ENCODE measurements at regions not wholly inside any gene's neighbourhood (a gene's known extent, or its start where the extent isn't known, plus 50 kb on each side); places are given as distances from the start of the nearest gene placed in this dataset.

GRCh38 chr5:35438288-35438687 lies 179.4 kb upstream of the SPEF2 start:
- Histone ChIP-seq H2BK120ac (replicated peaks; ENCODE audit: low read depth, low read length) (no peak overlapping the region), H4K91ac (replicated peaks; ENCODE audit: insufficient read length, low read length) (no peak overlapping the region), H3K27ac (ENCODE audit: low read depth, low read length) (no peak overlapping the region), H2BK12ac (ENCODE audit: low read depth, low read length) (no peak overlapping the region), H2BK15ac (ENCODE audit: low read length) (no peak overlapping the region), H4K8ac (ENCODE audit: extremely low read depth, insufficient read depth, low read length) (no peak overlapping the region), H4K5ac (ENCODE audit: insufficient read length, low read depth, low read length) (no peak overlapping the region), H3K56ac (replicated peaks; ENCODE audit: insufficient read length, low read depth, low read length) (no peak overlapping the region), H3K9ac (replicated peaks in 1 of 4; ENCODE audit: extremely low read depth in 1 of 4, low read depth in 3 of 4, low read length in 3 of 4) (no peak overlapping the region), H2AFZ (ENCODE audit: low read length) (no peak overlapping the region), H3K79me1 (ENCODE audit: low read depth, low read length) (no peaks in the 10 kb centered on the region), H3K36me3 (ENCODE audit: control insufficient read depth in 2 of 4, insufficient read depth in 4 of 4, low read length in 3 of 4) (no peaks in the 10 kb centered on the region), H3K23ac (ENCODE audit: insufficient read length) (no peak overlapping the region), H2BK20ac (ENCODE audit: low read length) (no peak overlapping the region), H3K23me2 (ENCODE audit: low read depth, low read length) (no peaks in the 10 kb centered on the region), H3K4me3 (ENCODE audit: extremely low read depth in 1 of 4, insufficient read depth in 2 of 4, low read depth in 3 of 4, low read length in 4 of 4) (no peak overlapping the region), H3K27me3 (replicated peaks in 1 of 4; ENCODE audit: control insufficient read depth in 3 of 4, extremely low read depth in 1 of 4, insufficient read depth in 3 of 4, low read length in 3 of 4) (no peaks in the 10 kb centered on the region), H3K18ac (ENCODE audit: extremely low read depth, low read length) (no peak overlapping the region), H2BK5ac (ENCODE audit: low read depth, low read length) (no peak overlapping the region), H3K14ac (ENCODE audit: insufficient read length) (no peak overlapping the region), H3K4ac (replicated peaks; ENCODE audit: insufficient read length, low read depth, low read length) (no peak overlapping the region), H3K79me2 (ENCODE audit: control insufficient read depth in 1 of 2, insufficient read depth in 2 of 2, low read length in 2 of 2) (no peaks in the 10 kb centered on the region), H3K4me2 (ENCODE audit: insufficient read depth in 1 of 2, low read depth in 2 of 2, low read length in 2 of 2) (no peak overlapping the region), H2AK5ac (ENCODE audit: low read depth, low read length) (no peak overlapping the region), H3K4me1 (replicated peaks in 1 of 4; ENCODE audit: control insufficient read depth in 3 of 4, insufficient read depth in 4 of 4, low read length in 3 of 4) (no peaks in the 10 kb centered on the region), H4K20me1 (replicated peaks in 1 of 2; ENCODE audit: control insufficient read depth in 1 of 2, insufficient read depth in 2 of 2, low read length in 2 of 2) (no peaks in the 10 kb centered on the region), H3K9me3 (ENCODE audit: insufficient read depth in 2 of 2, low read depth in 1 of 2, low read length in 1 of 2) (no peaks in the 10 kb centered on the region)
- FAIRE-seq (no peak), DNase-seq (ENCODE audit: low read depth in 1 of 2, low spot score in 2 of 2) (no peak)
- ChIA-PET POLR2A (ENCODE audit: partially characterized antibody) (no interaction called here), CTCF (ENCODE audit: partially characterized antibody) (no interaction called here)
- WGBS, 2 experiments (ENCODE audit: extremely low coverage in 1 of 2, insufficient coverage in 1 of 2, insufficient read length in 1 of 2, insufficient replicate concordance in 2 of 2, low coverage in 1 of 2, low lambda C conversion rate in 2 of 2, missing lambda C conversion rate in 1 of 2), result 87% methylated on average over 1 of the region's 1 CpG; no CpG with 5 or more reads in 1 of the 2 experiments
- TF ChIP-seq TAF1 (IDR thresholded peaks at IDR 0.05; ENCODE audit: low read depth, low read length), result no peak
- TF ChIP-seq CEBPB (IDR thresholded peaks at IDR 0.05; ENCODE audit: low read depth, low read length), result no peak
- TF ChIP-seq TEAD4 (IDR thresholded peaks at IDR 0.05; ENCODE audit: low read depth, low read length), result no peak
- TF ChIP-seq GTF2F1 (IDR thresholded peaks at IDR 0.05; ENCODE audit: borderline replicate concordance, low read depth, low read length), result no peak
- no peak for TF ChIP-seq TCF12 (IDR thresholded peaks at IDR 0.05; ENCODE audit: low read depth, low read length)
- no peak for TF ChIP-seq KDM4A (IDR thresholded peaks at IDR 0.05; ENCODE audit: low read depth, low read length, severe bottlenecking)
- no peak for TF ChIP-seq RAD21 (IDR thresholded peaks at IDR 0.05 in 1 of 2, conservative IDR thresholded peaks at IDR 0.05 in 1 of 2; ENCODE audit: low read depth in 2 of 2, low read length in 2 of 2)
- TF ChIP-seq MAX (IDR thresholded peaks at IDR 0.05), result no peak
- TF ChIP-seq CBX8 (IDR thresholded peaks at IDR 0.05; ENCODE audit: borderline replicate concordance, low read depth, low read length), result no peak
- no peak for TF ChIP-seq SP1 (IDR thresholded peaks at IDR 0.05; ENCODE audit: low read depth, low read length)
- no peak for TF ChIP-seq KDM5A (IDR thresholded peaks at IDR 0.05; ENCODE audit: low read length)
- no peak for TF ChIP-seq CTBP2 (IDR thresholded peaks at IDR 0.05; ENCODE audit: borderline replicate concordance, insufficient read depth, insufficient read length, low read length)
- TF ChIP-seq KDM1A (IDR thresholded peaks at IDR 0.05; ENCODE audit: borderline replicate concordance, low read length), result no peak
- TF ChIP-seq JUN (IDR thresholded peaks at IDR 0.05; ENCODE audit: low read depth, low read length), result no peak
- TF ChIP-seq SRF (IDR thresholded peaks at IDR 0.05; ENCODE audit: low read depth, low read length), result no peak
- no peak for TF ChIP-seq ASH2L (IDR thresholded peaks at IDR 0.05; ENCODE audit: low read length)

Measured in H1 (cell line).